Mesodermal cell (in vitro differentiated cells): ENCODE measurements at regions not wholly inside any gene's neighbourhood (a gene's known extent, or its start where the extent isn't known, plus 50 kb on each side); places are given as distances from the start of the nearest gene placed in this dataset.

ENCODE experiments used
- H3K27ac ChIP-seq: 2 replicates; pipeline ENCODE4 v1.7.0; 2013; ENCODE audit warnings: mild to moderate bottlenecking, low read depth, low read length, moderate library complexity; ENCODE audit not compliant: severe bottlenecking
- H3K36me3 ChIP-seq: 2 replicates; pipeline ENCODE4 v1.7.1; 2013; ENCODE audit warnings: mild to moderate bottlenecking, low read length, moderate library complexity; ENCODE audit not compliant: control insufficient read depth, insufficient read depth
- H3K4me1 ChIP-seq: one replicate; pipeline ENCODE4 v1.7.1; 2013; ENCODE audit warnings: mild to moderate bottlenecking, low read length; ENCODE audit not compliant: insufficient read depth, control insufficient read depth, poor library complexity, severe bottlenecking
- H3K4me3 ChIP-seq: 2 replicates; pipeline ENCODE4 v1.7.0; 2013; ENCODE audit warnings: low read length, control low read depth, mild to moderate bottlenecking; ENCODE audit not compliant: insufficient read depth, poor library complexity, severe bottlenecking; ENCODE audit errors: extremely low read depth
- H3K9me3 ChIP-seq: 2 replicates; pipeline ENCODE4 v1.7.1; 2013; ENCODE audit warnings: mild to moderate bottlenecking, low read length, moderate library complexity; ENCODE audit not compliant: control insufficient read depth
- WGBS, 2 experiments: methylation state at CpG; one replicate each; pipeline ENCODE4 v1.1.5; 2013; ENCODE audit warnings: missing lambda C conversion rate in 2 of 2; ENCODE audit not compliant: insufficient coverage in 2 of 2; 5-methylcytosine and 5-hydroxymethylcytosine counted together

- no peak overlapping the region for H3K27ac ChIP-seq
- H3K4me3 ChIP-seq, result no peak overlapping the region
- no peaks in the 10 kb centered on the region for H3K36me3 ChIP-seq
- H3K4me1 ChIP-seq, result no peaks in the 10 kb centered on the region
- no peaks in the 10 kb centered on the region for H3K9me3 ChIP-seq
- 95 to 100% methylated on average over 1 to 2 of the region's 2 CpGs for WGBS, 2 experiments
Observed at GRCh38 chr15:93913310-93913709, 318.1 kb upstream of the MCTP2 start.

GRCh38 chr15:93900476-93901400 lies 330.6 kb upstream of the MCTP2 start:
- Histone ChIP-seq H3K9me3 (no peaks in the 10 kb centered on the region), H3K4me3 (no peak overlapping the region), H3K4me1 (no peaks in the 10 kb centered on the region), H3K27ac (no peak overlapping the region), H3K36me3 (no peaks in the 10 kb centered on the region)
- 90% methylated on average over 24 to 30 of the region's 39 CpGs for WGBS, 2 experiments

GRCh38 chr15:93899817-93900216 lies 331.5 kb upstream of the MCTP2 start:
- Histone ChIP-seq H3K36me3 (no peaks in the 10 kb centered on the region), H3K27ac (no peak overlapping the region), H3K4me1 (no peaks in the 10 kb centered on the region), H3K4me3 (no peak overlapping the region), H3K9me3 (no peaks in the 10 kb centered on the region)
- WGBS, 2 experiments, result 88 to 89% methylated on average over 13 to 16 of the region's 17 CpGs

- 80% methylated on average over 1 of the region's 1 CpG; no CpG with 5 or more reads in 1 of the 2 experiments for WGBS, 2 experiments
- Histone ChIP-seq H3K4me1 (no peaks in the 10 kb centered on the region), H3K36me3 (no peaks in the 10 kb centered on the region), H3K4me3 (no peak overlapping the region), H3K9me3 (no peaks in the 10 kb centered on the region), H3K27ac (no peak overlapping the region)
Observed at GRCh38 chr15:93897377-93897776, 334.0 kb upstream of the MCTP2 start.

- Histone ChIP-seq H3K27ac (no peak overlapping the region), H3K4me1 (no peaks in the 10 kb centered on the region), H3K4me3 (no peak overlapping the region), H3K9me3 (no peaks in the 10 kb centered on the region), H3K36me3 (no peaks in the 10 kb centered on the region)
- WGBS, 2 experiments, result 86 to 92% methylated on average over 2 to 3 of the region's 5 CpGs
Observed at GRCh38 chr15:93895976-93896770, 335.2 kb upstream of the MCTP2 start.

- Histone ChIP-seq H3K36me3 (no peaks in the 10 kb centered on the region), H3K4me1 (no peaks in the 10 kb centered on the region), H3K9me3 (no peaks in the 10 kb centered on the region), H3K4me3 (no peak overlapping the region), H3K27ac (no peak overlapping the region)
- no CpG with 5 or more reads among the region's 3 CpGs for WGBS, 2 experiments
Observed at GRCh38 chr15:93894438-93895036, 336.8 kb upstream of the MCTP2 start.

- no CpG with 5 or more reads among the region's 1 CpG for WGBS, 2 experiments
- no peaks in the 10 kb centered on the region for H3K36me3 ChIP-seq
- no peak overlapping the region for H3K4me3 ChIP-seq
- no peaks in the 10 kb centered on the region for H3K9me3 ChIP-seq
- no peak overlapping the region for H3K27ac ChIP-seq
- H3K4me1 ChIP-seq, result no peaks in the 10 kb centered on the region
Observed at GRCh38 chr15:93887151-93887550, 344.2 kb upstream of the MCTP2 start.

GRCh38 chr15:93882779-93883178 lies 348.6 kb upstream of the MCTP2 start:
- whole genome bisulfite sequencing, 2 experiments, result 56% methylated on average over 2 of the region's 3 CpGs; no CpG with 5 or more reads in 1 of the 2 experiments
- Histone ChIP-seq H3K36me3 (no peaks in the 10 kb centered on the region), H3K4me3 (no peak overlapping the region), H3K4me1 (no peaks in the 10 kb centered on the region), H3K27ac (no peak overlapping the region), H3K9me3 (no peaks in the 10 kb centered on the region)

GRCh38 chr15:93882141-93882540 lies 349.2 kb upstream of the MCTP2 start:
- Histone ChIP-seq H3K27ac (no peak overlapping the region), H3K36me3 (no peaks in the 10 kb centered on the region), H3K4me3 (no peak overlapping the region), H3K4me1 (no peaks in the 10 kb centered on the region), H3K9me3 (no peaks in the 10 kb centered on the region)
- no CpG with 5 or more reads among the region's 1 CpG for WGBS, 2 experiments

- Histone ChIP-seq H3K27ac (no peak overlapping the region), H3K4me3 (no peak overlapping the region), H3K9me3 (no peaks in the 10 kb centered on the region), H3K36me3 (no peaks in the 10 kb centered on the region), H3K4me1 (no peaks in the 10 kb centered on the region)
Observed at GRCh38 chr15:93881310-93881709, 350.1 kb upstream of the MCTP2 start.
